DND-41 (cell line): ENCODE measurements at regions not wholly inside any gene's neighbourhood (a gene's known extent, or its start where the extent isn't known, plus 50 kb on each side); places are given as distances from the start of the nearest gene placed in this dataset.

Experiments used
- ATAC-seq: fragments of 200-7000 bp; cut with Tn5 transposase; 3 replicates; pipeline ENCODE4 v1.9.1; 2021; ENCODE audit warnings: low read depth; ENCODE audit not compliant: insufficient read depth
- DNase-seq: peaks from one replicate; pipeline ENCODE4 v3.0.0-alpha.2; 2020
- H2AFZ ChIP-seq: 2 replicates; pipeline ENCODE4 v1.6.0; 2012; ENCODE audit warnings: low read depth, low read length
- H3K27ac ChIP-seq: 2 replicates; pipeline ENCODE4 v1.5.1; 2012; ENCODE audit warnings: low read length, inconsistent platforms
- H3K27me3 ChIP-seq: fragments of 200-600 bp; sonication (generic); 2 replicates; pipeline ENCODE4 v1.6.0; 2012; ENCODE audit warnings: low read length, mild to moderate bottlenecking, inconsistent platforms; ENCODE audit not compliant: insufficient read depth, poor library complexity
- H3K36me3 ChIP-seq: 2 replicates; pipeline ENCODE4 v1.5.1; 2012; ENCODE audit warnings: low read length, inconsistent platforms; ENCODE audit not compliant: insufficient read depth
- H3K4me1 ChIP-seq: 2 replicates; pipeline ENCODE4 v1.5.1; 2012; ENCODE audit warnings: mild to moderate bottlenecking, low read length; ENCODE audit not compliant: insufficient read depth
- H3K4me2 ChIP-seq: 2 replicates; pipeline ENCODE4 v1.6.0; 2012; ENCODE audit warnings: mild to moderate bottlenecking, moderate library complexity, low read length, inconsistent platforms; ENCODE audit not compliant: insufficient read depth
- H3K4me3 ChIP-seq, 2 experiments: fragments of 200-600 bp in 1 of 2; shearing (Covaris generic) in 1 of 2; 2 replicates each; pipeline ENCODE4 v1.5.1; 2012 to 2016; ENCODE audit warnings: inconsistent platforms in 2 of 2, low read length in 2 of 2, mild to moderate bottlenecking in 2 of 2, low read depth in 1 of 2, moderate library complexity in 1 of 2
- H3K79me2 ChIP-seq: 2 replicates; pipeline ENCODE4 v1.6.0; 2012; ENCODE audit warnings: low read length, inconsistent platforms; ENCODE audit not compliant: insufficient read depth
- H3K9ac ChIP-seq: 2 replicates; pipeline ENCODE4 v1.6.0; 2012; ENCODE audit warnings: low read depth, mild to moderate bottlenecking, inconsistent platforms, low read length, moderate library complexity
- H3K9me3 ChIP-seq: 2 replicates; pipeline ENCODE4 v1.5.1; 2012; ENCODE audit warnings: low read length, moderate library complexity, mild to moderate bottlenecking, inconsistent platforms; ENCODE audit not compliant: insufficient read depth, severe bottlenecking
- H4K20me1 ChIP-seq: 2 replicates; pipeline ENCODE4 v1.6.0; 2012; ENCODE audit warnings: low read length; ENCODE audit not compliant: insufficient read depth
- CTCF ChIP-seq: IDR thresholded peaks from 2 replicates; pipeline ENCODE4 v1.5.1; 2012; ENCODE audit warnings: borderline replicate concordance, low read length, moderate library complexity, mild to moderate bottlenecking; ENCODE audit not compliant: poor library complexity, severe bottlenecking; ENCODE audit errors: extremely low read depth
- EZH2 ChIP-seq: IDR thresholded peaks from 3 replicates; pipeline ENCODE4 v1.6.1; 2012; ENCODE audit warnings: borderline replicate concordance, low read depth, mild to moderate bottlenecking, moderate library complexity, low read length, inconsistent platforms; ENCODE audit not compliant: severe bottlenecking

GRCh38 chr2:41414486-41415230, 633.2 kb upstream of the PKDCC start:
- peak; percentile 61 for TF ChIP-seq CTCF
- TF ChIP-seq EZH2, result no peak
- no peaks in the 10 kb centered on the region for H4K20me1 ChIP-seq
- H3K9ac ChIP-seq, result no peak overlapping the region
- H3K27me3 ChIP-seq, result no peaks in the 10 kb centered on the region
- H2AFZ ChIP-seq, result peak overlapping the region; percentile 57; the same call in 1 of the 2 replicates
- no peak overlapping the region for H3K4me3 ChIP-seq
- H3K4me2 ChIP-seq, result no peak overlapping the region
- no peaks in the 10 kb centered on the region for H3K79me2 ChIP-seq
- no peaks in the 10 kb centered on the region for H3K36me3 ChIP-seq
- H3K4me1 ChIP-seq, result no peaks in the 10 kb centered on the region
- H3K27ac ChIP-seq, result no peak overlapping the region
- DNase-seq (no peak), ATAC-seq (peak; percentile 61)
- peaks cover 4% of the 10 kb centered on the region for H3K9me3 ChIP-seq

- Histone ChIP-seq H3K27me3 (no peaks in the 10 kb centered on the region), H3K79me2 (no peaks in the 10 kb centered on the region), H3K9me3 (no peaks in the 10 kb centered on the region), H2AFZ (peak overlapping the region; percentile 44; the same call in 1 of the 2 replicates), H3K36me3 (no peaks in the 10 kb centered on the region), H4K20me1 (no peaks in the 10 kb centered on the region), H3K27ac (no peak overlapping the region), H3K4me3 (no peak overlapping the region), H3K4me2 (no peak overlapping the region), H3K4me1 (no peaks in the 10 kb centered on the region), H3K9ac (no peak overlapping the region)
- no peak for TF ChIP-seq CTCF
- no peak for TF ChIP-seq EZH2
- DNase-seq (no peak), ATAC-seq (no peak)
Observed at GRCh38 chr2:41417511-41417910, 630.3 kb upstream of the PKDCC start.

- Histone ChIP-seq H4K20me1 (no peaks in the 10 kb centered on the region), H3K36me3 (no peaks in the 10 kb centered on the region), H3K4me1 (no peaks in the 10 kb centered on the region), H2AFZ (no peak overlapping the region), H3K4me2 (no peak overlapping the region), H3K4me3 (no peak overlapping the region), H3K79me2 (no peaks in the 10 kb centered on the region), H3K27ac (no peak overlapping the region), H3K27me3 (no peaks in the 10 kb centered on the region), H3K9ac (no peak overlapping the region), H3K9me3 (no peaks in the 10 kb centered on the region)
- TF ChIP-seq EZH2 (no peak), CTCF (no peak)
- DNase-seq (no peak), ATAC-seq (no peak)
Observed at GRCh38 chr2:41420219-41420618, 627.6 kb upstream of the PKDCC start.
